HUDEP-2 (cell line): ENCODE measurements at regions not wholly inside any gene's neighbourhood (a gene's known extent, or its start where the extent isn't known, plus 50 kb on each side); places are given as distances from the start of the nearest gene placed in this dataset.
"Not testable (repeated sequence)": the region's sequence is repeated elsewhere in the genome, so short reads cannot be mapped to it uniquely, and the experiment has no call there.

ENCODE experiments used
- DNase-seq, 76 experiments: peaks; one replicate each; lab custom pipeline; 2025; ENCODE audit not compliant: unreplicated experiment in 76 of 76; lab: John Stamatoyannopoulos, UW

DNA sequence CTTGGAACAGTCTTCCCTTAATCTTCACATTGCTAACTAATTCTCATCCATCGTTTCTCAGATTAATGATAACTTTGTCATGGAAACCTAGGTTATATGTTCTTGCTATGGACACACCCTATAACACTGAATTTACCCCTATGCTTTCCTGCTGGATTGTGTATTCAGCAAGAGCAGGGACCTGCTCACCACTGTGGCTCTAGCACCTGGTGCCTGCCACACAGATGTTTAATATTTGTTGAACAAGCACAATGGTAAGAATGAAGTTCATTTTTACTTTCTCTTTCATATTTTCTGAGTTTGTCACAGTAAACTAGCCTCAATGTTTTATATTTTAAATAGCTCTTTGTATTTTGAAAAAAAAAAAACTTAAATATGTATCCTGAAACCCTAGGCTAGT is 734.0 kb upstream of the DIAPH2 start:
- DNase-seq = no peak

- no peak for DNase-seq
Observed at GRCh38 chrX:95953564-95953963, 731.1 kb upstream of the DIAPH2 start.

DNA sequence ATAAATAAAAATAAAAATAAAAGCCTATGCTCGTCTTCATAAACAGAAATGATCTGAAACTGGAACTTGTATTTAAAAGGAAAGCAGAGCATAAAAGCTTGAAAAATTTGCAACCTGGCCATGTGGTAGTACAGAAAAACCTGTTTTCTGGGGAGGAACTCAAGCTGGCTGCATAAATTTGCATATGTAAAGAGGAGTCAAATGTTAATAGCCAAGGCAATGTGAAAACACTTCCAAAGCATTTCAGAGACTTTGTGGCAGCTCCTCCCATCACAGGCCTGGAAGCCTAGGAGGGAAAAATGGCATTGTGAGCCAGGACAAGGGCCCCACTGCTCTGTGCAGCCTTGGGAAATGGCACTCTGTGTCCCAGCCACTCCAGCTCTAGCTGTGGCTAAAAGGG is 727.9 kb upstream of the DIAPH2 start:
- no peak for DNase-seq

GRCh38 chrX:95973456-95974095 is 711.1 kb upstream of the DIAPH2 start:
- not testable (repeated sequence) for DNase-seq

GRCh38 chrX:95974096-95974470 is 710.6 kb upstream of the DIAPH2 start:
- no peak for DNase-seq

DNA sequence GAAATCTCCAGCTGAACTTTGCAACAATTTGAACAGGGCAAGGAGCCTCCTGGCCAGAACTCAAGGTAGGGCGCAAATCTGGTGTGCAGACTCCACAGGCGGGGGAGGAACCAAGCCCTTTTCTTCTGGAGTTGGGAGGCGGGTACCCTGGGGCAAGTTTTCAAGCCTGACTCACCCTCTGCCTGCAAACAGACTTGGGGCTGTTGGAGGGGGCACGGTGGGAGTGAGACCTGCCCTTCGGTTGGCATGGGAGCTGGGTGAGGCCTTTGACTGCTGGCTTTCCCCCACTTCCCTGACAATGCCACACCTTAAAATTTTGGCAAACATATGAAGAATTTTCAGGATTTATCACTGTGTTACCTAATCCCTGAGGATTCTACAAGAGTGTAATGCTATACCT is 709.8 kb upstream of the DIAPH2 start:
- no peak for DNase-seq

GRCh38 chrX:95995583-95995982 is 689.1 kb upstream of the DIAPH2 start:
- no peak for DNase-seq

DNA sequence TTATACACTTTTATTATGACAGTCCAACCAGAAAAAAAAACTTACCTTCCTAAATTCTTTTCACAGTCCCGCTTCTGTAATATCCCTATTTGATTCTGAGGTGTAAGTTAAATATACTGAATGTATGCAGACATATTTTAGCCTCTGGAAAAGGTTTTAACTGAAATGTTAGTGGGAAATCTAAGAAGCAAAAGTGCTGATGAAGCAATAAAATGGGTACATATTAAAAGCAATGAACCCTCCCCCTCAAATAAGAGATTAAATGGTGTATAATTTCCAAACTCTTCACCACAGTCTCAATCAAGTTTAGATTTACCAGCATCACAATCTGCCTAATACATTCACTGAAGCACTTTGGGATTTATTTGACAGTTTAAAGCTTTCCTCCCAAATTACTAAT is 688.3 kb upstream of the DIAPH2 start:
- DNase-seq = no peak

DNA sequence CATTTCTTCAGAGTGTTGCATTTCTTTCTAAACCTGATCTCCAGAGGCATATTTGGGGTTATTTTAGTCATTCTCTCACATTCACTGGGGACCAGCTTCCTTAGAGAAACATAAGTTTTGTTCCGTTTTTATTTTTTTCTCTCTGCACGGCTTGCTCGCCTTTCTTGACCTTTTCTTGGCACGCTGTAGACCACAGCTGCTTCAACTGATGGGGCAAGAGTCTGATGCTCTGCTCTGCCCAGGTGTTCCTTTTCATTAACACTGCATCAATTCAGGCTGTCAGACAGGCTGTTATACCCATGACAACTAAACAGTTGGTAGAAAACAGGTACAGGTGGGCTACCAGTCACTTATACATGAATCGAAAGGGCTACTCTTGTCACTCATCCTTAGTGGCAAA is 682.2 kb upstream of the DIAPH2 start:
- DNase-seq = no peak

- DNase-seq = no peak
Observed at GRCh38 chrX:96004386-96004785, 680.3 kb upstream of the DIAPH2 start.

DNA sequence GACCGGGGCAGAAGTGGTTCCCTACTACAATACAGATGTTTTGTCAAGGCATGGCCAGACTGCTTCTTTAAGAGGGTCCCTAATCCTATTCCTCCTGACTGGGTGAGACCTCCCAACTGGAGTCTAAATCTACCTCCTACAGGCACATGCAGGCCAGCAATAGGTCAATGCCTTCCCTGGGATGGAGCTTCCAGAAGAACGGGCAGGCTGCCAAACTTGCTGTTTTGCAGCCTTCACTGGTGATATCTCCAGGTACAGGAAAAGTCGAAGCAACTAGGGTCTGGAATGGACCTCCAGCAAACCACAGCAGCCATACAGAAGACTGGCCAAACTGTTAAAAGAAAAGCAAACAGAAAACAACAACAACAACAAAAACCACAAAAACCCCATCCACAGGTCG is 678.4 kb upstream of the DIAPH2 start:
- no peak for DNase-seq

- DNase-seq = no peak
Observed at GRCh38 chrX:96027407-96027806, 657.2 kb upstream of the DIAPH2 start.

DNA sequence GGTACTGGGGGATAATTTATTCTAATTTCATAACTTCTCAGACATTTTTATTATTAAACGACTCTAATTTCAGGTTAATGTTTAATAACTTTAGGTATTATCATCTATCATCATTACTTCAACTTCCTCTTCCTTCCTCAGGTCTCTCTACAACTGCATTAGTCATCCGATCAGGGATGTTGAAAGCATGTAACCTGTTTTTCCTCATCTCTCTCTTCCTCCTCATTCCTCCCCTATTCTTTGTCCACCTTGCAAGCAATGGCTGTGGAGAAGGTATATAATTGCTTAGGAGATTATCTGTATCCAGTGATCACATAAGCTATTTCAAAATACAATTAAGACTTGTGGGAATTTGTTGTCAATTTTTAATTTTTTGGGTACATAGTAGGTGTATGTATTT is 632.6 kb upstream of the DIAPH2 start:
- DNase-seq = no peak

- DNase-seq = no peak
Observed at GRCh38 chrX:96081891-96082290, 602.8 kb upstream of the DIAPH2 start.

GRCh38 chrX:96094616-96095015 is 590.0 kb upstream of the DIAPH2 start:
- no peak for DNase-seq

DNA sequence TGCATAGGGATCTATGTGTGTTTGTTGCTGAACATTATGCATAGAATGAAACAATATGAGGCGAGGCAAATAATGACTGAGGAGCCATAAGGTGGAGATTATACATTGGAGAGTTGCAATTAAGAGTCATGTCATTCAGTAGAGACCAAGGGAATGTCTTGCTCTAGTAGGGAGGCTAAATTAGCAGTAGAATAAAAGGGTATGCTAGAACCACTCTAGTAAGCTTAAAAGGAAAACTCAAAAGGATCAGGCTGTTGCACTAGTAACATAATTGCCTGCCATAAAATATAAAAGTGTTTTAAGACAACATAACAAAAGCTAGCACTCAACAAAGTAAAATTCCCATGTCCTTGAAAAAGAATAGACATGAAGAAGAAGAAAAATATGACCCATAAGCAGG is 586.2 kb upstream of the DIAPH2 start:
- no peak for DNase-seq

GRCh38 chrX:96102997-96103396 is 581.6 kb upstream of the DIAPH2 start:
- no peak for DNase-seq

DNA sequence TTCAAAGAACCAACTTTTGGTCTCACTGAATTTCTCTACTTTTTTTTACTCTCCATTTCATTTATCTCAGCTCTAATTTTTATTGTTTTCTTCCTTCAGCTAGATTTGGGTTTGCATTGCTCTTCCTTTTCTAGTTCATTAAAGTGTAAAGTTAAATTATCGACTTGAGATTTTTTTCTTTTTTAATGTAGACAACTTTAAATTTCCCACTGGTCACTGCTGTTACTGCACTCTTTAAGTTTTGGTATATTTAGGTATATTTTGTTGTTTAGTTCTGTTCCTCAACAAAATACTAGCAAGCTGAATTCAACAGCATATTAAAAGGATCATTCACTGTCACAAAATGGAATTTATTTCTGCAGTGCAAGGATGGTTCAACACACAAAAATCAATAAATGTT is 572.0 kb upstream of the DIAPH2 start:
- no peak for DNase-seq

DNA sequence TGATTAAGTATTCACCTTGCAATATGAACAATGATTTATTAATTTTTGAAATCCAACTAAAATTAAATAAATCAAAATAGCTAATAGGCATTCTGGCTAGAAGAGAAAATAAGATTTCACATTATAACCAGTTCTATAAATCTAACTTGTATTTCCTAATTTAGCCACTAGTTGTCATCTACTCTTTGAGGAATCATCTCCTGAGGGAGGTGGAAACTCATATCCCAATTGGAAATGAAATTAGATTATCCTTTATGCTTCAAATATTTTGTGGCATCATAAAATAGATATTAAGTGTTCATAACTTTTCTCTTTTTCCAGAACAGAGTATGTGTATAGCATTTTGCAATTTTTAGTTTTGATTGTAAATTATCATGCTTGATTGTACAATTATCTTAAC is 558.5 kb upstream of the DIAPH2 start:
- no peak for DNase-seq

DNA sequence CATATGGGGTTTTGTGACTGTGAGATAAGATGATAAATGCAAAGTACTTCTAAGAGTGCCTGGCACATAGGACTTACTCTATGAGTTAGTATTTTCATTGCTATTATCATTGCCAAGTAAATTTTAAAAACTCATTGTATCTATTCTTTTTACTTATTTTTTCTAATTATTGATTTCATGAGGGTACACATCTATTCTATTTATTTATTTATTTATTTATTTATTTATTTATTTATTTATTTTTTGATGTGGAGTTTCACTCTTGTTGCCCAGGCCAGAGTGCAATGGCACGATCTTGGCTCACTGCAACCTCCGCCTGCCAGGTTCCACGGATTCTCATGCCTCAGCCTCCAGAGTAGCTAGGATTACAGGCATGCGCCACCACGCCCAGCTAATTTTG is 556.6 kb upstream of the DIAPH2 start:
- not testable (repeated sequence) for DNase-seq

DNA sequence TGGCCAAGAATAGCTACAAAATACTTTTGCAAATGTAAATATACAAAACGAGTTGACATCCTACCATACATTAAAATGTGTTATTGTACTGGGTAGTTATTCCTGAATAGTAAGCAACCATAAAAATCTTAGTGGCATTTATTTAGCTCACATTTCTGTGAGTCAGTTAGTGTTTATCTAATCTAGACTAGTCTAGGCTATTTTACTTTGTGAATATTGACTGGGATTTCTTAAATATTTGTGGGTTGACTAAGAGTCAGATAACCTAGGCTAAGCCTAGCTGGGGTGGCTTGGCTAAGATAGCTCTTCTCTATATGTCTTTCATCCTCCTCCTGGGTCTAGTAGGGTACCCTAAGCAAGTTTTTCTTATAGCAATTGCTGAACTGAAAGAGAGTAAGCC is 543.8 kb upstream of the DIAPH2 start:
- no peak for DNase-seq

DNA sequence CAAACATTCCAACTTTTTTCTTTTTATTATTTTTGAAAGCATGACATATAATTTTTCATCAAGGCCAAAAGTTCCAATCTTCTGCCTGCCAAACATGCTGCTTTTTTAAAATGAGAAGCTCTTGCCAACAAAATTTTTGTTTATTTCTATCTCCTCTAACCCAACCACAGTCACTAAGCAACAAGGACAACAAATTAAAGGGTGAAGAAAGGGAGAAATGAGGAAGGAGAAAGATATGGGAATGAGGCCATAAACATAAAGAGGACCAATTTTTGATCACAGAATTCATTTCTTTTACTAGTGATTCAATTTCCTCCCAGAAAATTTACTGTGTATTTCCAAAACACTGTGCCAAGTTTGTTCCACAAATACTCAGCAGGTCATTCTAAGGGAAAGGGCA is 537.0 kb upstream of the DIAPH2 start:
- DNase-seq = no peak

DNA sequence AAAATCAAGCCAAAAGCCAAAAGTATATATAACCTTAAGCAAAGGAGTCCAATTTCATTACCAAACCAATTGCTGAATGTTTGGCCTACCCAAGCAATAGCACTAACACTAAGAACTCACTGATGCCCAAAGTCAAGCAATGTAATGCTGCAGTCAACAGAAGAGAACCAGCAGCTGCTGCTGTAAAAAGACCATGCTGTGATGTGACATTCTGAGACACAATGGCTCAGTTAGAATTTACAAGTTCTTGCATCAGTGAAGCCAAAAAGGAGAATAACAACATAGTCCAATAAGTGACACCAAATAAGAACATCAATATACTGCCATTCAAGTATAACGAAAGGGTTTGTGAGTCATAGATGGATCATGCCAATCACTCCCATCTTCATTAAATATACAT is 514.0 kb upstream of the DIAPH2 start:
- DNase-seq = no peak
